Suprapubic skin (tissue), 4 donors: ENCODE measurements at regions not wholly inside any gene's neighbourhood (a gene's known extent, or its start where the extent isn't known, plus 50 kb on each side); places are given as distances from the start of the nearest gene placed in this dataset.
"Not testable (repeated sequence)": the region's sequence is repeated elsewhere in the genome, so short reads cannot be mapped to it uniquely, and the experiment has no call there.

Experiments used
- DNase-seq, 2 donors: peaks; one replicate each; pipeline ENCODE4 v3.0.0-alpha.2; 2019; ENCODE audit warnings: low spot score in 2 of 2
- H3K27ac ChIP-seq: fragments of 200-600 bp; sonication (generic); one replicate; pipeline ENCODE4 v1.5.1; 2019
- H3K27me3 ChIP-seq: fragments of 200-600 bp; sonication (generic); one replicate; pipeline ENCODE4 v1.5.1; 2019
- H3K36me3 ChIP-seq: fragments of 200-600 bp; sonication (generic); one replicate; pipeline ENCODE4 v1.5.1; 2019
- H3K4me1 ChIP-seq: fragments of 200-600 bp; sonication (generic); one replicate; pipeline ENCODE4 v1.5.1; 2019
- H3K4me3 ChIP-seq: fragments of 200-600 bp; sonication (generic); one replicate; pipeline ENCODE4 v1.5.1; 2019; ENCODE audit warnings: mild to moderate bottlenecking
- H3K9me3 ChIP-seq: fragments of 200-600 bp; sonication (generic); one replicate; pipeline ENCODE4 v1.5.1; 2019
- CTCF ChIP-seq, 2 donors: fragments of 200-600 bp in 1 of 2; fragments of 450-650 bp in 1 of 2; sonication (generic) in 1 of 2; IDR thresholded peaks; one replicate each; pipeline ENCODE4 v1.5.1; 2016 to 2019; ENCODE audit warnings: antibody characterized with exemption in 2 of 2, mild to moderate bottlenecking in 1 of 2, moderate library complexity in 1 of 2
- EP300 ChIP-seq: sonication (generic); formaldehyde crosslinking; IDR thresholded peaks from one replicate; pipeline ENCODE4 v1.6.1; 2017; ENCODE audit warnings: antibody characterized with exemption
- POLR2A ChIP-seq, 2 donors: fragments of 450-650 bp; IDR thresholded peaks; one replicate each; pipeline ENCODE4 v1.6.1; 2017; ENCODE audit warnings: antibody characterized with exemption in 2 of 2, mild to moderate bottlenecking in 2 of 2, moderate library complexity in 2 of 2
- POLR2AphosphoS5 ChIP-seq, 3 donors: sonication (generic); formaldehyde crosslinking; IDR thresholded peaks; one replicate each; pipeline ENCODE4 v1.6.1; 2017; ENCODE audit warnings: antibody characterized with exemption in 3 of 3
- WGBS: methylation state at CpG from one replicate; pipeline ENCODE4 v1.1.5; 2018; 5-methylcytosine and 5-hydroxymethylcytosine counted together

GRCh38 chr9:97186493-97186892, 121.0 kb upstream of the CCDC180 start:
- no peaks in the 10 kb centered on the region for H3K27me3 ChIP-seq
- H3K4me3 ChIP-seq = no peak overlapping the region
- H3K36me3 ChIP-seq = no peaks in the 10 kb centered on the region
- 92% methylated on average over 1 of the region's 1 CpG for WGBS
- H3K27ac ChIP-seq = no peak overlapping the region
- DNase-seq = no peak
- H3K4me1 ChIP-seq = no peaks in the 10 kb centered on the region
- TF ChIP-seq EP300 (no peak), POLR2AphosphoS5 (IDR thresholded peaks at IDR 0.05) (no peak), CTCF (IDR thresholded peaks at IDR 0.05) (no peak), POLR2A (IDR thresholded peaks at IDR 0.05) (no peak)
- H3K9me3 ChIP-seq = no peaks in the 10 kb centered on the region

GRCh38 chr9:97182532-97182931, 124.9 kb upstream of the CCDC180 start:
- not testable (repeated sequence) for H3K9me3 ChIP-seq, H3K27me3 ChIP-seq, H3K4me1 ChIP-seq, H3K36me3 ChIP-seq, H3K27ac ChIP-seq, DNase-seq, H3K4me3 ChIP-seq
- 66% methylated on average over 2 of the region's 2 CpGs for WGBS

- Histone ChIP-seq H3K27ac (no peak overlapping the region), H3K4me3 (no peak overlapping the region), H3K27me3 (no peaks in the 10 kb centered on the region), H3K4me1 (no peaks in the 10 kb centered on the region), H3K9me3 (no peaks in the 10 kb centered on the region), H3K36me3 (no peaks in the 10 kb centered on the region)
- no peak for TF ChIP-seq POLR2A (IDR thresholded peaks at IDR 0.05)
- TF ChIP-seq EP300 = no peak
- no peak for TF ChIP-seq CTCF (IDR thresholded peaks at IDR 0.05)
- no peak for TF ChIP-seq POLR2AphosphoS5 (IDR thresholded peaks at IDR 0.05)
- DNase-seq = no peak
Observed at GRCh38 chr9:97179616-97180015, 127.8 kb upstream of the CCDC180 start.

GRCh38 chr9:97176206-97176605, 131.3 kb upstream of the CCDC180 start:
- Histone ChIP-seq H3K4me1 (no peaks in the 10 kb centered on the region), H3K4me3 (no peak overlapping the region), H3K9me3 (no peaks in the 10 kb centered on the region), H3K27me3 (no peaks in the 10 kb centered on the region), H3K27ac (no peak overlapping the region), H3K36me3 (no peaks in the 10 kb centered on the region)
- DNase-seq = no peak
- WGBS = 29% methylated on average over 5 of the region's 5 CpGs
- TF ChIP-seq EP300 (no peak), POLR2AphosphoS5 (IDR thresholded peaks at IDR 0.05) (no peak), POLR2A (IDR thresholded peaks at IDR 0.05) (no peak), CTCF (IDR thresholded peaks at IDR 0.05) (no peak)

GRCh38 chr9:97168174-97168573, 129.2 kb upstream of the CTSV start:
- not testable (repeated sequence) for H3K9me3 ChIP-seq, DNase-seq, H3K27ac ChIP-seq, H3K4me3 ChIP-seq, H3K4me1 ChIP-seq, H3K27me3 ChIP-seq, H3K36me3 ChIP-seq

- H3K9me3 ChIP-seq, H3K36me3 ChIP-seq, DNase-seq, H3K4me3 ChIP-seq, H3K4me1 ChIP-seq, H3K27ac ChIP-seq, H3K27me3 ChIP-seq: not testable (repeated sequence)
Observed at GRCh38 chr9:97166496-97167138, 127.7 kb upstream of the CTSV start.

- Histone ChIP-seq H3K36me3 (no peaks in the 10 kb centered on the region), H3K27me3 (no peaks in the 10 kb centered on the region), H3K4me3 (no peak overlapping the region), H3K27ac (no peak overlapping the region), H3K9me3 (no peaks in the 10 kb centered on the region), H3K4me1 (no peaks in the 10 kb centered on the region)
- DNase-seq = no peak
- no peak for TF ChIP-seq POLR2A (IDR thresholded peaks at IDR 0.05)
- TF ChIP-seq EP300 = no peak
- no peak for TF ChIP-seq POLR2AphosphoS5 (IDR thresholded peaks at IDR 0.05)
- TF ChIP-seq CTCF (IDR thresholded peaks at IDR 0.05) = no peak
- WGBS = 75% methylated on average over 1 of the region's 1 CpG
Observed at GRCh38 chr9:97160255-97160654, 121.3 kb upstream of the CTSV start.

GRCh38 chr9:97158722-97159121, 119.8 kb upstream of the CTSV start:
- not testable (repeated sequence) for H3K36me3 ChIP-seq, H3K4me1 ChIP-seq, H3K9me3 ChIP-seq, H3K27ac ChIP-seq, DNase-seq, H3K4me3 ChIP-seq, H3K27me3 ChIP-seq
- WGBS = 96% methylated on average over 3 of the region's 3 CpGs

- not testable (repeated sequence) for H3K27ac ChIP-seq, H3K36me3 ChIP-seq, H3K9me3 ChIP-seq, H3K4me1 ChIP-seq, DNase-seq, H3K4me3 ChIP-seq, H3K27me3 ChIP-seq
- 95% methylated on average over 4 of the region's 5 CpGs for WGBS
Observed at GRCh38 chr9:97155441-97155840, 116.5 kb upstream of the CTSV start.
